GM23248 (cell line): ENCODE measurements at regions not wholly inside any gene's neighbourhood (a gene's known extent, or its start where the extent isn't known, plus 50 kb on each side); places are given as distances from the start of the nearest gene placed in this dataset.
A peak's percentile ranks its signal among the peaks of the same experiment; 100 is the strongest.

Experiments
- DNase-seq: peaks from one replicate; pipeline ENCODE4 v3.0.0-alpha.2; 2015
- H2AFZ ChIP-seq: fragments of 200-600 bp; sonication (generic); 2 replicates; pipeline ENCODE4 v1.6.1; 2016; ENCODE audit warnings: antibody characterized with exemption
- H3F3A ChIP-seq: fragments of 200-600 bp; sonication (generic); 2 replicates; pipeline ENCODE4 v1.6.1; 2016; ENCODE audit warnings: mild to moderate bottlenecking, antibody characterized with exemption, mixed run types; ENCODE audit not compliant: insufficient read depth
- H3K27ac ChIP-seq: fragments of 200-600 bp; sonication (generic); 2 replicates; pipeline ENCODE4 v1.5.1; 2016; ENCODE audit warnings: mild to moderate bottlenecking
- H3K27me3 ChIP-seq: fragments of 200-600 bp; sonication (generic); replicated peaks from 2 replicates; pipeline ENCODE4 v1.6.1; 2016; ENCODE audit warnings: mild to moderate bottlenecking; ENCODE audit not compliant: insufficient read depth
- H3K36me3 ChIP-seq: fragments of 200-600 bp; sonication (generic); 2 replicates; pipeline ENCODE4 v1.6.1; 2016; ENCODE audit warnings: low read depth, mild to moderate bottlenecking
- H3K4me1 ChIP-seq: fragments of 200-600 bp; sonication (generic); 2 replicates; pipeline ENCODE4 v1.6.1; 2016; ENCODE audit warnings: mild to moderate bottlenecking; ENCODE audit not compliant: insufficient read depth
- H3K4me2 ChIP-seq: fragments of 200-600 bp; sonication (generic); one replicate; pipeline ENCODE4 v1.6.1; 2016; ENCODE audit warnings: mild to moderate bottlenecking; ENCODE audit not compliant: unreplicated experiment
- H3K4me3 ChIP-seq: fragments of 200-600 bp; sonication (generic); 2 replicates; pipeline ENCODE4 v1.5.1; 2016; ENCODE audit warnings: mild to moderate bottlenecking
- H3K79me2 ChIP-seq: fragments of 200-600 bp; sonication (generic); 2 replicates; pipeline ENCODE4 v1.6.1; 2016; ENCODE audit warnings: mild to moderate bottlenecking; ENCODE audit not compliant: insufficient read depth
- H3K9ac ChIP-seq: fragments of 200-600 bp; sonication (generic); 2 replicates; pipeline ENCODE4 v1.6.1; 2016; ENCODE audit warnings: mild to moderate bottlenecking
- H3K9me2 ChIP-seq: fragments of 200-600 bp; sonication (generic); 2 replicates; pipeline ENCODE4 v1.6.1; 2016; ENCODE audit warnings: mixed run types, mild to moderate bottlenecking, moderate library complexity; ENCODE audit not compliant: insufficient read depth
- H3K9me3 ChIP-seq: fragments of 200-600 bp; sonication (generic); one replicate; pipeline ENCODE4 v1.6.1; 2017; ENCODE audit warnings: low read depth
- H4K20me1 ChIP-seq: fragments of 200-600 bp; sonication (generic); 2 replicates; pipeline ENCODE4 v1.6.0; 2016; ENCODE audit not compliant: insufficient read depth
- EZH2 ChIP-seq: fragments of 200-600 bp; sonication (generic); IDR thresholded peaks from 2 replicates; pipeline ENCODE4 v1.6.1; 2018; ENCODE audit warnings: antibody characterized with exemption, mild to moderate bottlenecking; ENCODE audit not compliant: insufficient read depth, poor library complexity, severe bottlenecking
- EZH2phosphoT487 ChIP-seq: fragments of 200-600 bp; sonication (generic); IDR thresholded peaks from 2 replicates; pipeline ENCODE4 v1.6.1; 2018; ENCODE audit warnings: antibody characterized with exemption, moderate library complexity, mild to moderate bottlenecking, low read depth; ENCODE audit not compliant: insufficient read depth
- WGBS, 2 experiments: methylation state at CpG; one replicate each; pipeline ENCODE4 v1.1.6; 2015 to 2017; ENCODE audit warnings: low lambda C conversion rate in 2 of 2, low coverage in 1 of 2; ENCODE audit errors: missing lambda C conversion rate in 2 of 2; 5-methylcytosine and 5-hydroxymethylcytosine counted together
- in situ Hi-C: fragments of 300-500 bp; cut with MboI; formaldehyde crosslinking; loops from 2 replicates; pipeline ENCODE4 v1.15.0; 2020

DNA sequence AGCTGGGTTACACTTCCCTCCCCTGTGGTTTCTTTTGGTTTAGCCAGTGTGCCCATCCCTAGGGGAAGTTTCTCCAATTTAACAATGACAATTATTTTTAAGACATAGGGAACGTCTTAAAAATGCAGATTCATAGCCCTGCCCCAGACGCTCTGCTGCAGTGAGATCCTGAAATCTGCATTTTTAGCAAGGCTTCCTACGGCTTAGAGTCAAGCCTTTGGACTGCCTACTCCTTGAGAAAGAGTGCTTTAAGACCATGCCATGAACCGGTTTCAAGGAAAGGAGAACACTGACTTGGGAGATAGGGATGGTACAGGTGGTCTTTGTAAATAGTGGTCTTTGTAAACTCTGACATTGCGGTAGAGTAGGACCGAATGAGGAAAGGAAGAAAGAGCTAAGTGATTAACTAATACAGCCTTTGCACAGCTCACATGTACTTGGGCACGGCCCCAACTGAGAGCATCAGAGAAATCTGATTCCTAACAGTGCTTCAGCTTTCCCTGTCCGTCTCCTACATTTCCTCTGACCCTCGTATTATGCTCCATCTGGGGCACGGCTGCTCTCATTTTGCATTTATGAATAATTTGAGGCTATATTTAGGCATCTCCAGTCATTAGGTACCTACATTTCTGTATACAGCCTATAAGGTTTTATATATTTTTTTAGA lies 217.6 kb upstream of the TANK start:
- TF ChIP-seq EZH2 = no peak
- TF ChIP-seq EZH2phosphoT487 = no peak
- Histone ChIP-seq H3K4me3 (no peak overlapping the region), H3K9me3 (no peaks in the 10 kb centered on the region), H3K27me3 (no peaks in the 10 kb centered on the region), H3K9ac (no peak overlapping the region), H3K27ac (no peak overlapping the region), H3K36me3 (no peaks in the 10 kb centered on the region), H3F3A (no peaks in the 10 kb centered on the region), H4K20me1 (no peaks in the 10 kb centered on the region), H2AFZ (no peak overlapping the region), H3K4me1 (0 out of 2 replicates have a peak, but pooled peaks cover 6% of the 10 kb centered on the region), H3K9me2 (no peaks in the 10 kb centered on the region), H3K4me2 (no peak overlapping the region), H3K79me2 (no peaks in the 10 kb centered on the region)
- in situ Hi-C loops = no loop called here
- WGBS, 2 experiments = 48 to 50% methylated on average over 10 of the region's 10 CpGs
- DNase-seq = peak; percentile 33

DNA sequence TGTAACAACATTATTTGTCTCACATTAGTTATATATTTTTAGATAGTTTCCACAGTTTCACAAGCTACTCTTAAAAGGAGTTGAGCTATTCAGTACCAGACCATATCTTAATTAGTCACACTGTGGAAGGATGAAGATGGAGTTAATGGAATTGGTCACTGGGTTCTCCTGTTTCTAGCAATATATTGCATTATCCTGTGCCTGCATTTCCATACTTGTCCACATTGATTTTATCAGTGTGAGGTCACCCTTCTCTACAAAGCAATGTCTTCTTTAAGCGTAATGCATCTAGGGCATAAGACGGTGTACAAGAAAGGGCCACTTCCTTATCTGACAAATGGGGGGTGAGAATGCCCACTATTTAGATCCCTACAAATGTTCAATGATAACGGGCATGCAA lies 216.8 kb upstream of the TANK start:
- Histone ChIP-seq H4K20me1 (no peaks in the 10 kb centered on the region), H3K4me3 (no peak overlapping the region), H3K79me2 (no peaks in the 10 kb centered on the region), H3K9me2 (no peaks in the 10 kb centered on the region), H3K9me3 (no peaks in the 10 kb centered on the region), H3K4me1 (0 out of 2 replicates have a peak, but pooled peaks cover 6% of the 10 kb centered on the region), H2AFZ (no peak overlapping the region), H3K27ac (no peak overlapping the region), H3K9ac (no peak overlapping the region), H3F3A (no peaks in the 10 kb centered on the region), H3K4me2 (no peak overlapping the region), H3K27me3 (no peaks in the 10 kb centered on the region), H3K36me3 (no peaks in the 10 kb centered on the region)
- no peak for DNase-seq
- in situ Hi-C loops = no loop called here
- TF ChIP-seq EZH2phosphoT487 = no peak
- no peak for TF ChIP-seq EZH2
- 95 to 96% methylated on average over 3 of the region's 3 CpGs for WGBS, 2 experiments

DNA sequence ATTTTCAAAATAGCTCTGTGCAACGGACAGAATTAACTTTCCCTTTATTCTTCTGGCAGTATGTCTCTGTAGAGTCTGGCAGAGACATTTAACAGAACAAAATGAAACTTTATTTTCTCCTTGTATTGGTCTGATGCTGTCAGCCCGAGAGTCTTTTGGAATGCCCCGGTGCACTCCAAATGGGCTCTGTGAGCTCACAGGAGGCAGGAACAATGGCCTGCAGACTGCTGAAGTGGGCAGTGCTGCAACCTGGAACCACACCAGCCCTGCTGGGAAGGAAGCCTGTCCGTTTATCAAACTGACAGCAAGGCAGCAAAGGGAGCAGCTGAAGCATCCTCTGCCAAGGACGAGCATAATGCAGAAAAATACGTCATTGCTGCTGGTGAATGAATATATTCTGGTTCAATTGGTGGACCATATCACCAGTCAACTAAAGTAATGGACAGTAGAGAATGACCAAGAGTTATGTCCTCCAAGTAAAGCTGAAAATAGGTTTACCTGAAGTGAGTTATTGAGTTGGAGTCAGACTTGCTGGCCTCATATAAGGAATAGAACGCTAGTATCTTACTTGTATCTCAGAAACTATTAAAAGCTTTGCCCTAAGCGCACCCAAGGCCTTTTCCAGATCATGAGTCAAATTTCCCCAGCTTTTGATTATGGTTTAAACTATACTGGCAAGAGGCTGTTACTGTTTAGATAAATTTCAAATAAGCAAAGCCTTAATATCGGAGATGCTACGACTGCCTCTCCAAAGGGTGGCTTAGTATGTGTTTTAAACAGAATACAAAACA lies 207.6 kb upstream of the TANK start:
- H3K27ac ChIP-seq = peak overlapping the region; percentile 7; the same call in 1 of the 2 replicates
- H3K36me3 ChIP-seq = no peaks in the 10 kb centered on the region
- H3K9me2 ChIP-seq = no peaks in the 10 kb centered on the region
- in situ Hi-C loops = no loop called here
- H3K9me3 ChIP-seq = no peaks in the 10 kb centered on the region
- H3K79me2 ChIP-seq = no peaks in the 10 kb centered on the region
- H3F3A ChIP-seq = peaks cover 17% of the 10 kb centered on the region
- peak; percentile 55 for DNase-seq
- peak overlapping the region; percentile 74 for H3K4me2 ChIP-seq
- H2AFZ ChIP-seq = peak overlapping the region; percentile 88
- peak overlapping the region; percentile 59 for H3K4me3 ChIP-seq
- no peak for TF ChIP-seq EZH2
- TF ChIP-seq EZH2phosphoT487 = no peak
- WGBS, 2 experiments = 21 to 22% methylated on average over 10 of the region's 10 CpGs
- peak overlapping the region; percentile 41 for H3K9ac ChIP-seq
- peaks cover 32% of the 10 kb centered on the region for H3K4me1 ChIP-seq
- H3K27me3 ChIP-seq = no peaks in the 10 kb centered on the region
- H4K20me1 ChIP-seq = no peaks in the 10 kb centered on the region

DNA sequence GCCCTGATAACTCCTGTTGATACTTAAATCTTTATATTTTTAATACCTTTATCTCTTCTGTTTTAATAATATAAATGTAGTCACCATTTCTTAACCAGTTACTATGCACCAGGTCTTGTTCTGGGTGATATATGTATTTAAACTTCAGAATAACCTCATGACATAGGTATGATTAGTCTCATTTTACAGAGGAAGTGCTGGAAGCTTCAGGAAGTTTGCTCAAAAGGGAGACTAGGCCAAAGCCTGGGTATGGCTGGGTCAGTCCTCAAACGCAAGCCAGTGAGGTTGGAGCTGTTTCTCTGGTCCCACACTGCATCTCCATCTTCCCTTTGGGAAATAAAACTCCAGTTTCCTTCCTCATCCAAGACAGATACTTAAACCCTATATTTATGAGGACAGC lies 204.7 kb upstream of the TANK start:
- Histone ChIP-seq H3K79me2 (no peaks in the 10 kb centered on the region), H3K4me3 (no peak overlapping the region), H3K9ac (no peak overlapping the region), H4K20me1 (no peaks in the 10 kb centered on the region), H3K4me1 (peaks cover 32% of the 10 kb centered on the region), H2AFZ (no peak overlapping the region), H3K36me3 (no peaks in the 10 kb centered on the region), H3K4me2 (no peak overlapping the region), H3K9me3 (no peaks in the 10 kb centered on the region), H3K27ac (no peak overlapping the region), H3F3A (peaks cover 17% of the 10 kb centered on the region), H3K27me3 (no peaks in the 10 kb centered on the region), H3K9me2 (no peaks in the 10 kb centered on the region)
- DNase-seq = no peak
- TF ChIP-seq EZH2 (no peak), EZH2phosphoT487 (no peak)
- in situ Hi-C loops = no loop called here
- 93 to 96% methylated on average over 1 of the region's 1 CpG for WGBS, 2 experiments
